A172 (cell line): ENCODE measurements at regions not wholly inside any gene's neighbourhood (a gene's known extent, or its start where the extent isn't known, plus 50 kb on each side); places are given as distances from the start of the nearest gene placed in this dataset.
"Not testable (repeated sequence)": the region's sequence is repeated elsewhere in the genome, so short reads cannot be mapped to it uniquely, and the experiment has no call there.

ENCODE experiments used
- DNase-seq: peaks from one replicate; pipeline ENCODE4 v3.0.0-alpha.2; 2015; ENCODE audit warnings: low spot score

- DNase-seq = no peak
These were observed 610.9 kb downstream of the DTWD2 start for GRCh38 chr5:118377420-118377819.

DNA sequence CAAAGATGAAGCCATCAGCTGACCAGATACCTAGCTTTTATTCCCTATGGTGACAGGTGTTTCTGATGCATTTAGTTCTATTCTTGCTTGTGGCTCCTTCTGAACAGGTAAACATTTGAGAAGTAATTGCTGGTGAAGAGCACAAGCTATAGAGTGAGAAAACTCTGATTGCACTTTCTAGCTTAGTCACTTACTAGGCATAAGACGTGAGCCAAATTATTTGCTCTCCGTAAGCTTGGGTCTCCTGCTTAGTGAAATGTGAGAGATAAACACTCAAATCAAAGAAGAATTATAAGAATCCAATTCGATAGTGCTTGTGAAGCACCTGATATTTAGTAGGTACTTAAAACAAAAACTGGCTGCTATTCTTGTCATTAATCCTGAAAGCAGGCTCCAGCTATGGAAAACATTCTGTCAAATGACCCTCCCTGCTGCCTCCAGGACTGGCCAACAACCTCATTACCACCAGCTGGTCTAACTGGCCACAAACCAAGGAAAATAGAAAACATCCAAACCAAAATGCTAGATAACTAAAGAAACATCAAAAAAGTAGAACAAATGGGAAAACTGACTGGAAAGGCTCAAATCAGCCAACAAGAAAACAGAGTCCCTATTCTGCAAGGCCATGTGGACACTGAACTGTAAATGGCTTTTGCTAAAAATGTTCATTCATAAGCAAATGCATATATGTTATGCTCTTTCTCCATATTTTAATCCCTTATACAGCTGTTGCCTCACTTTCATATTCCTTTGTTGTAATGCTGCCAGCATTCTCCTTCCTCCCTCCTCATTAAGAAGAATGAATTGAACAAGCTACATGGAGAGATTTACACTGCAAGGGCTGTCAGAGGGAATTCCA, 616.1 kb downstream of the DTWD2 start:
- no peak for DNase-seq

- DNase-seq = no peak
These were observed 621.9 kb downstream of the DTWD2 start for GRCh38 chr5:118366429-118366828.

DNA sequence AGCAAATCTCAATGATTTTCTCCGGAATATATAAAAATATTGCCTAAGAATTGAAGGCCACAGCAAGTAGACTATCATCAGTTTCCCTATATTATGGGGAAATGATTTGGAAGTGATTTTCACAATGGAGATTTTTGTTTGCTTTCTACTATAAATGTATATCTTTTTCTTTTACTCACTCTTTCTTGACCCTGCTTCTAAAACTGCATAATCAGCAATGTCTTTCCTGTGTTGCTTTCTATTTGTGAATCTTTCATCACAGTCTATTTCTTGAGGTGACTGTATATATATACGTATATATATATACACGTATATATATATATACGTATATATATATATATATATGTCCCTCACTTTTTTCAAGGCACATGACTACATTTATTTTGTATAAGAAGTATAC, 622.6 kb downstream of the DTWD2 start:
- no peak for DNase-seq

DNA sequence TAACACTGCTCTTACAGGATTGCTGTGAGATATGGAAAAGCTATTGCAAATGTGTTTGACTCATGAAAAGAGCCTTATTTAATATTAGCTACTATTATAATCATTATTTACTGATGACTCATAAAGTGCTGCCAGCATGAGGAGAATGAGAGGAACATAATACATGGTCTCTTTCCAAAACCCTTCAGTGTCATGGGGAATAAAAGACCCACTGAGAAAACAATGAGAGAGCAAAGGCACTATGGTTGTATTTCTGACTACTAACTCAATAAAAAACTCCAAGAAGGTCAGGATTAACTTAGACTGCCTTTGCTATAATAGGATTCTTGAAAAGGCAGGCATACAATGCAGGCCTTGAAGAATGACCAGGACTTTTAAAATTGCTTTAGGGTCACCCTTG, 633.5 kb downstream of the DTWD2 start:
- no peak for DNase-seq

DNA sequence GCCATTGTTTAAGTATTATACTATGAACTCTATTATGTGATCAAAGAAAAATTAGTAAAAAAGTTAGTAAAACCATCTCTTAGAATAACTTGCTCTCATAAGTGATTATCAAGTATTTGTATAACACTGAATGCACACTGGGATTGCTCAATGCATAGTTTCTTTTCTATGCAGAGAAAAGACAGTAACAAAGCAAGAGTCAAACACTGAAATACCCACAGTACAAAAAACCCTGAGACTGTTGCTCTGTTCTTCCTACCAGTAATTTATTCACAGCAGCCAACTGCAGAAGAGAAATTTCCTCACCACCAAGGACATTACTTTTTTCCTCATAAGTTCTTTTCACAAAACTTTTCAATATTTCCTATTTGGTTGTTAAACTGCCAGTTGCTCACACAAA, 634.4 kb downstream of the DTWD2 start:
- DNase-seq = no peak

GRCh38 chr5:118336468-118336867, 651.9 kb downstream of the DTWD2 start:
- DNase-seq = no peak

DNA sequence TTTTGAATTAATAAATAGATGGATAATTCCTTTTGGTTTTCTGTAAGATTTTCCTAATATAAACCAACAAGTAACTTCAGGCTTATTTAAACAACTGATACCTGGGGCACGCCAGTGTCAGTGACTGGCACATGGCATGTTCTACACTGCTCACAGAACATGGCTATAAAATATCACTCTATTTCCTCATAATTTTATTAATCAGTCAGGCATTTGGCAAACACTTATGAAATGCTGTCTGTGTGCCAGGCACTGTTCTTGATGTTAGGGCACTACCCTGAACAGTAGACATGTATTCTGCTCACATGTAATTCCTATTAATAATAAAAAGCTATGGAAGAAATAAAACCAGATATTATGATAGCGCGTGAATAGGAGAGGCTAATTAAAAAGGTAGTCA, 661.0 kb downstream of the DTWD2 start:
- DNase-seq = no peak

GRCh38 chr5:118326481-118327045, 661.8 kb downstream of the DTWD2 start:
- DNase-seq = peak; percentile 47

GRCh38 chr5:118325931-118326330, 662.4 kb downstream of the DTWD2 start:
- no peak for DNase-seq

- not testable (repeated sequence) for DNase-seq
These were observed 664.6 kb downstream of the DTWD2 start for GRCh38 chr5:118323723-118324122.

DNA sequence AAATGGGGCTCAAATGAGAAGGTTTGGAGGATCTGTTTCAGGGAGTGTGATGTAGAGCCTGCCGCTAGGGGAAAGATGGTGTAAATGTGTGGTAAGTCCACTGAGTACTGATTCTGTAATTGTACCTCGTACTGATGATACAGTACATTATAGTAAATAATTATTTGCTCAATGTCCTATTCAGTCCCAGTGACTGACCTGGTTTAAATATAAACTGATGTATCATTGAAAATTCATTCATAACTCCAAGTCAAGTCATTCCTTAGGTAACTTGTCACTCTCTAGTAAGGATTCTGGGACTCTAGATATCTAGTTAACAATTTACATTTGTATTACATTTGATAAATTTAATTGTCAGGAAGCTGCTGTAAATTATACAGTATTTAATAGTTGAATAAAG, 667.3 kb downstream of the DTWD2 start:
- no peak for DNase-seq

GRCh38 chr5:118320121-118320520, 668.2 kb downstream of the DTWD2 start:
- no peak for DNase-seq

- no peak for DNase-seq
These were observed 673.4 kb downstream of the DTWD2 start for GRCh38 chr5:118314931-118315330.

DNA sequence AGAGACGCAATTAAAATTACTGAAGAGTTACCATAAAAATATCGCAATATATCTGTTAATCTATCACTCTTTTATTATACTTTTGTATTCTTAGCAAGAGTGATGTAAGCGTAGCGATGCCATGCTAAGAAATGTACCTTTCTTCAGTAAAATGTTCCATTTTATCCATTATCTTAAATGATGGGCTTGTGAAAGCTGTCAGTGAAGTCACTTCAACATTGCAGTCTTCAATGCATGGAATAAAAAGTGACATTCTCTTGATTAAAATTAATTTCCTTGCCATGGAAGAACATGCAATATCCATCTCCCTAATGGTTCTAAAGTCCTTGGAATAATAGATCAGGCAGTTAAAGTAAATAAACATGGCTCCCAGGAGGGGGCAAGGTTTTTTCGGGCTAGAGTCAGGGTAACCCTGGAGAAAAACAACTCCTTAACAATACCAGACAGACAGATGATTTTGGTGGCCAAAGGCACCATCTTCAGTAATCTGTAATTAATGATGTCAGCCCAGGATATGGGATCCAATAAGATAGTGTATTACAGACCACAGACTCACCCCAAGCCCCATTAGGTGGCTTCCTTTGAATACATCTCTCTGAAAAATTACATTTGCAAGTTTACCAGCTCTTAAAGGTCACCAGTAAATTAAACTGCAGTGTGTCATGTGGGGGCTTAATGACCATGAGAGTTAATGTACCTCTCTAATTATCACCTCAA, 677.1 kb downstream of the DTWD2 start:
- DNase-seq = no peak

DNA sequence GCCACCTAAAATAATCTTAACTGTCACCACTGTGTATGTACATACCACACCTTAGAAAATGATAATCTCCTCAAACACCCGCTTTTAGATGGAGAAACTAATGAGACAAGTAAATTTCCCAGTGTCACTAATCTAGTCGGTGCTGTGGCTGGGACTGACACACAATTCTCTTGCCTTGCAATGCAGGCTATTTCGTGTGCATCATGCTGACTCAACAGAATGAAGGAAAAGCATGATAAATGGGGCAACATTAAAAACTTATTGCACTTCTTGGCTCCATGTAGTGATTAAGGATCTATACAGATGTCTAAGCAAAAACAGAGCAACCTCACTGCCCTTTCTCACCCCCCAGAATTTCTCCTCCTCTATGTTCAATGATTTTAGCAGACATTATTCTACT, 677.9 kb downstream of the DTWD2 start:
- no peak for DNase-seq

GRCh38 chr5:118303296-118303695, 685.1 kb downstream of the DTWD2 start:
- no peak for DNase-seq

DNA sequence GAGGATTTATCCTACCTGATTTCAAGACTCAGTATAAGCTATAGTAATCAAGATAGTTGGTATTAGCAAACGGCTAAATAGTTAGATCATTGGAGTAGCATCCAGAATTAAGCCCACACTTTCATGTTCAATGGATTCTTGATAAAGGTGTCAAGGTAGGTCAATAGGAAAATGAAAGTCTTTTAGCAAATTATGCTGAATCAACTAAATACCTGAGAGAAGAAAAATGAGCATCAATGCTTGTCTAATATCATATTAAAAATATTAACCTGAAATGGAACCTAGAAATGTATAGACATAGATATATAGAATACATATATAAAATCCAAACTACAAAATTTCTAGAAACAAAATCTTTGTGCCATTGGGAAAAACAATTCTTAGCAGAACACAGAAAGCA, 685.6 kb downstream of the DTWD2 start:
- DNase-seq = no peak

GRCh38 chr5:118301696-118302095, 686.7 kb downstream of the DTWD2 start:
- DNase-seq = no peak

- DNase-seq = no peak
These were observed 693.3 kb downstream of the DTWD2 start for GRCh38 chr5:118295045-118295444.

GRCh38 chr5:118293378-118293777, 695.0 kb downstream of the DTWD2 start:
- no peak for DNase-seq

GRCh38 chr5:118290204-118290603, 698.1 kb downstream of the DTWD2 start:
- DNase-seq = no peak

DNA sequence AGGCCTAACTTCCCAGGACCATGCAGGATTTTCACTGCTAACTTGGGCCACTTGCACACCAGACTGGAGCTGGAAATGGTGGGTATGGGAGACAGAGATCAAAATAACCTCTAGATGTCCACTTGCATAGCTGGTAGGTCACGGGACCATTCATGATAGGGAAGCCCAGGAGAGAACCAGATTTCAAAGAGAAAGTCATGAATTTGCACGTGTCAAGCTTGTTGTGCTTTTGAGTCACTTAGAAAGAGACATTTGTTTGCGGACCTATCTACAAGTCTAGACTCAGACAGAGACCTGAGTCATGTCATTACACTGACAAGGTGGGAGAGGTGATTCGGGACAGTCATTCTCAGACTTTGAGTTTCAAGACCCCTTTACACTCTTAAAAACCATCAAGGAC, 704.1 kb downstream of the DTWD2 start:
- DNase-seq = not testable (repeated sequence)
